Thyroid gland (tissue), 4 donors: ENCODE measurements at regions not wholly inside any gene's neighbourhood (a gene's known extent, or its start where the extent isn't known, plus 50 kb on each side); places are given as distances from the start of the nearest gene placed in this dataset.

Source experiments
- POLR2A ChIP-seq, 2 donors: fragments of 450-650 bp; IDR thresholded peaks; one replicate each; pipeline ENCODE4 v1.6.1; 2017; ENCODE audit warnings: antibody characterized with exemption in 2 of 2, mild to moderate bottlenecking in 2 of 2, moderate library complexity in 1 of 2
- TF ChIP-seq, protein P1 (sequence below), 6 experiments: fragments of 200-600 bp in 3 of 6; fragments of 450-650 bp in 3 of 6; sonication (generic) in 3 of 6; IDR thresholded peaks; one replicate each; pipeline ENCODE4 v1.5.1; 2016 to 2019; ENCODE audit warnings: antibody characterized with exemption in 6 of 6, mild to moderate bottlenecking in 2 of 6, inconsistent platforms in 1 of 6, moderate library complexity in 1 of 6

DNA sequence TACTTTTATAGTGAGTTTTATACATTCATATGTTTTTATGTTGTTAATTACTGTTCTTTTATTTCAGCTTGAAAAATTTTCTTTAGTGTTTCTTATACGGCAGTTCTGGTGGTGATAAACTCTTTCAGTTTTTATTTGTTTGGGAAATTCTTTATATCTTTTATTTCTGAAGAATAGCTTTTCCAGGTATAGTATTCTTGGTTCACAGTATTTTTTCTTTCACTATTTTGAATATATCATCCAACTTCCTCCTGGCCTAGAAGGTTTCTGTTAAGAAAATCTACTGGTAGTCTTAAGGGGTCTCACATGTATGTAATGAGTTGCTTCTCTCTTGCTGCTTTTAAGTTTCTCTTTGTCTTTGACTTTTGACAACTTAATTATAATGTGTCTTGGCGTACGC is 79.4 kb downstream of the NXNL2 start:
- TF ChIP-seq POLR2A (IDR thresholded peaks at IDR 0.05), result no peak
- TF ChIP-seq, protein P1, sequence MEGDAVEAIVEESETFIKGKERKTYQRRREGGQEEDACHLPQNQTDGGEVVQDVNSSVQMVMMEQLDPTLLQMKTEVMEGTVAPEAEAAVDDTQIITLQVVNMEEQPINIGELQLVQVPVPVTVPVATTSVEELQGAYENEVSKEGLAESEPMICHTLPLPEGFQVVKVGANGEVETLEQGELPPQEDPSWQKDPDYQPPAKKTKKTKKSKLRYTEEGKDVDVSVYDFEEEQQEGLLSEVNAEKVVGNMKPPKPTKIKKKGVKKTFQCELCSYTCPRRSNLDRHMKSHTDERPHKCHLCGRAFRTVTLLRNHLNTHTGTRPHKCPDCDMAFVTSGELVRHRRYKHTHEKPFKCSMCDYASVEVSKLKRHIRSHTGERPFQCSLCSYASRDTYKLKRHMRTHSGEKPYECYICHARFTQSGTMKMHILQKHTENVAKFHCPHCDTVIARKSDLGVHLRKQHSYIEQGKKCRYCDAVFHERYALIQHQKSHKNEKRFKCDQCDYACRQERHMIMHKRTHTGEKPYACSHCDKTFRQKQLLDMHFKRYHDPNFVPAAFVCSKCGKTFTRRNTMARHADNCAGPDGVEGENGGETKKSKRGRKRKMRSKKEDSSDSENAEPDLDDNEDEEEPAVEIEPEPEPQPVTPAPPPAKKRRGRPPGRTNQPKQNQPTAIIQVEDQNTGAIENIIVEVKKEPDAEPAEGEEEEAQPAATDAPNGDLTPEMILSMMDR (IDR thresholded peaks at IDR 0.05), result no peak
